ENCODE measurements at regions not wholly inside any gene's neighbourhood (a gene's known extent, or its start where the extent isn't known, plus 50 kb on each side); places are given as distances from the start of the nearest gene placed in this dataset.

- no peak for TF ChIP-seq POLR2A (IDR thresholded peaks at IDR 0.05; ENCODE audit: low read depth, low read length)
- no peak for TF ChIP-seq EZH2 (IDR thresholded peaks at IDR 0.05; ENCODE audit: borderline replicate concordance, low read depth, low read length, severe bottlenecking)
- TF ChIP-seq JUN (IDR thresholded peaks at IDR 0.05; ENCODE audit: borderline replicate concordance, insufficient read depth, insufficient read length, low read depth): no peak
- TF ChIP-seq, protein P1, sequence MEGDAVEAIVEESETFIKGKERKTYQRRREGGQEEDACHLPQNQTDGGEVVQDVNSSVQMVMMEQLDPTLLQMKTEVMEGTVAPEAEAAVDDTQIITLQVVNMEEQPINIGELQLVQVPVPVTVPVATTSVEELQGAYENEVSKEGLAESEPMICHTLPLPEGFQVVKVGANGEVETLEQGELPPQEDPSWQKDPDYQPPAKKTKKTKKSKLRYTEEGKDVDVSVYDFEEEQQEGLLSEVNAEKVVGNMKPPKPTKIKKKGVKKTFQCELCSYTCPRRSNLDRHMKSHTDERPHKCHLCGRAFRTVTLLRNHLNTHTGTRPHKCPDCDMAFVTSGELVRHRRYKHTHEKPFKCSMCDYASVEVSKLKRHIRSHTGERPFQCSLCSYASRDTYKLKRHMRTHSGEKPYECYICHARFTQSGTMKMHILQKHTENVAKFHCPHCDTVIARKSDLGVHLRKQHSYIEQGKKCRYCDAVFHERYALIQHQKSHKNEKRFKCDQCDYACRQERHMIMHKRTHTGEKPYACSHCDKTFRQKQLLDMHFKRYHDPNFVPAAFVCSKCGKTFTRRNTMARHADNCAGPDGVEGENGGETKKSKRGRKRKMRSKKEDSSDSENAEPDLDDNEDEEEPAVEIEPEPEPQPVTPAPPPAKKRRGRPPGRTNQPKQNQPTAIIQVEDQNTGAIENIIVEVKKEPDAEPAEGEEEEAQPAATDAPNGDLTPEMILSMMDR (IDR thresholded peaks at IDR 0.05; ENCODE audit: extremely low read depth in 1 of 2, insufficient read depth in 1 of 2, low read depth in 1 of 2, low read length in 2 of 2): no peak
Measured at GRCh38 chr4:89175611-89176010, 64.3 kb downstream of the TIGD2 start.

Data from endothelial cell of umbilical vein (primary cell).